Mucosa of rectum (tissue), 2 donors: ENCODE measurements at regions not wholly inside any gene's neighbourhood (a gene's known extent, or its start where the extent isn't known, plus 50 kb on each side); places are given as distances from the start of the nearest gene placed in this dataset.

Experiments used
- H3K27ac ChIP-seq, 2 donors: one replicate each; pipeline ENCODE4 v1.7.0; 2013; ENCODE audit warnings: inconsistent platforms in 2 of 2, low read depth in 2 of 2, low read length in 2 of 2
- H3K27me3 ChIP-seq, 2 donors: one replicate each; pipeline ENCODE4 v1.7.0; 2013; ENCODE audit warnings: low read length in 2 of 2; ENCODE audit not compliant: control insufficient read depth in 2 of 2, insufficient read depth in 2 of 2
- H3K36me3 ChIP-seq, 2 donors: one replicate each; pipeline ENCODE4 v1.7.0; 2013; ENCODE audit warnings: low read length in 2 of 2; ENCODE audit not compliant: control insufficient read depth in 2 of 2, insufficient read depth in 2 of 2
- H3K4me1 ChIP-seq, 2 donors: one replicate each; pipeline ENCODE4 v1.7.0; 2013; ENCODE audit warnings: low read length in 2 of 2, mild to moderate bottlenecking in 1 of 2; ENCODE audit not compliant: control insufficient read depth in 2 of 2, insufficient read depth in 2 of 2
- H3K4me3 ChIP-seq, 2 donors: one replicate each; pipeline ENCODE4 v1.7.0; 2013; ENCODE audit warnings: low read length in 2 of 2
- H3K9ac ChIP-seq, 2 donors: one replicate each; pipeline ENCODE4 v1.7.0; 2013; ENCODE audit warnings: low read length in 2 of 2, low read depth in 1 of 2, mild to moderate bottlenecking in 1 of 2
- H3K9me3 ChIP-seq, 2 donors: one replicate each; pipeline ENCODE4 v1.7.0; 2013; ENCODE audit warnings: low read length in 2 of 2; ENCODE audit not compliant: control insufficient read depth in 2 of 2
- donor health status: healthy.
- donor health status: Normal muscosa, but diverticular disease.

DNA sequence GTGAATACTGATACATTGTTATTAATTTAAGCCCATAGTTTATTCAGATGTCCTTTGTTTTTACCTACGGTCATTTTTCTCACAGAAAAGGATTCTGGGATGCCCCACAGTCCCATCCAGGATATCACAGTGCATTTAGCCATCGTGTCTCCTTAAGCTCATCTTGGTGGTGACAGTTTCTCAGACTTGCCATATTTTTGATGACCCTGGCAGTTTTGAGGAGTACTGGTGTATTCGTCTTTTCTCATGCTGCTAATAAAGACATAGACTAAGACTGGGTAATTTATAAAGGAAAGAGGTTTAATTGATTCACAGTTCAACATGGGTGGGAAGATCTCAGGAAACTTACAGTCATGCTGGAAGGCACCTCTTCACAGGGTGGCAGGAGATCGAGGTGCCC, 295.9 kb upstream of the CDH4 start:
- no peaks in the 10 kb centered on the region for H3K4me1 ChIP-seq
- H3K36me3 ChIP-seq: no peaks in the 10 kb centered on the region
- no peak overlapping the region for H3K4me3 ChIP-seq
- H3K9ac ChIP-seq: no peak overlapping the region
- no peaks in the 10 kb centered on the region for H3K27me3 ChIP-seq
- no peak overlapping the region for H3K27ac ChIP-seq
- H3K9me3 ChIP-seq: peaks cover 0 to 8% of the 10 kb centered on the region in 2 donors

- Histone ChIP-seq H3K9me3 (peaks cover 0 to 5% of the 10 kb centered on the region in 2 donors), H3K4me3 (no peak overlapping the region), H3K4me1 (no peaks in the 10 kb centered on the region), H3K27ac (no peak overlapping the region), H3K9ac (no peak overlapping the region), H3K36me3 (no peaks in the 10 kb centered on the region), H3K27me3 (no peaks in the 10 kb centered on the region)
Observed at GRCh38 chr20:60957621-60958020, 294.4 kb upstream of the CDH4 start.

GRCh38 chr20:60959971-60960370, 292.1 kb upstream of the CDH4 start:
- H3K4me1 ChIP-seq: no peaks in the 10 kb centered on the region
- no peak overlapping the region for H3K9ac ChIP-seq
- H3K27me3 ChIP-seq: no peaks in the 10 kb centered on the region
- H3K4me3 ChIP-seq: no peak overlapping the region
- no peaks in the 10 kb centered on the region for H3K36me3 ChIP-seq
- H3K9me3 ChIP-seq: peaks cover 0 to 5% of the 10 kb centered on the region in 2 donors
- no peak overlapping the region for H3K27ac ChIP-seq

DNA sequence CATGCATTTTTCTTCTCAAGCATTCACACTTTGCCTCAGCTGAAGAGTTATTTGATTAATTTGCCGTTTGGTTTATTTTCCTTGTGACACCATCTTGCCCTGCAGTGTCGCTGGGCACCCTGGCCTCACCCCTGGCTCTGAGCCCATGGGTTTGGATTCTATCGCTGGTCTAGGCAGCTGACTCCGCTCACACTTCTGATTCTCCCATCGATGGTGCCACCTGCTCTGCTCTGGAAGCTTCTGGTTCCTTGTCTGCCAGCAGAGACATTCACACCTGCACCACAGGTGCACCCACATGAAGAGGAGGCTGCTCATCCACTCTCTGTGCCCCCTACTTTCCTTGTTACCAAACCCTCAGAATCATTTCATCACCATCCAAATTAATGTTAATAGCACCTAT, 291.6 kb upstream of the CDH4 start:
- no peak overlapping the region for H3K9ac ChIP-seq
- H3K27me3 ChIP-seq: no peaks in the 10 kb centered on the region
- no peak overlapping the region for H3K27ac ChIP-seq
- H3K36me3 ChIP-seq: no peaks in the 10 kb centered on the region
- no peaks in the 10 kb centered on the region for H3K4me1 ChIP-seq
- peaks cover 0 to 5% of the 10 kb centered on the region in 2 donors for H3K9me3 ChIP-seq
- H3K4me3 ChIP-seq: no peak overlapping the region

DNA sequence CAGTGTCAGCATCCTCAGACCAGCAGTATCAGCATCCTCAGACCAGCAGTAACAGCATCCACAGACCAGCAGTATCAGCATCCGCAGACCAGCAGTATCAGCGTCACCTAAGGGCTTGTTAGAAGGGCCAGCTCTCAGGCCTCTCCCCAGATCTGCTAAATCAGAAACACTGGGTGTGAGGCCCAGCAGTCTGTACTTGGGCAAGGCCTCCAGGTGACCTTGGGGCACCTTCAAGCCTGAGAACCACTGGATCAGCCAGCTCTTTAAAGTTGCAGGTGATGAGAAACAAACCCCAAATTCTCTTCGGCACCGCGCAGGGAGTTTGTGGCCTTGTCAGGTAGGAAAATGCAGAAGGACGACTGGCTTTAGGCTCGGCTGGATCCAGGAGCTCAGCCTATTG, 290.5 kb upstream of the CDH4 start:
- Histone ChIP-seq H3K27me3 (no peaks in the 10 kb centered on the region), H3K4me1 (no peaks in the 10 kb centered on the region), H3K9ac (no peak overlapping the region), H3K27ac (no peak overlapping the region), H3K4me3 (no peak overlapping the region), H3K9me3 (peaks cover 0 to 5% of the 10 kb centered on the region in 2 donors), H3K36me3 (no peaks in the 10 kb centered on the region)

DNA sequence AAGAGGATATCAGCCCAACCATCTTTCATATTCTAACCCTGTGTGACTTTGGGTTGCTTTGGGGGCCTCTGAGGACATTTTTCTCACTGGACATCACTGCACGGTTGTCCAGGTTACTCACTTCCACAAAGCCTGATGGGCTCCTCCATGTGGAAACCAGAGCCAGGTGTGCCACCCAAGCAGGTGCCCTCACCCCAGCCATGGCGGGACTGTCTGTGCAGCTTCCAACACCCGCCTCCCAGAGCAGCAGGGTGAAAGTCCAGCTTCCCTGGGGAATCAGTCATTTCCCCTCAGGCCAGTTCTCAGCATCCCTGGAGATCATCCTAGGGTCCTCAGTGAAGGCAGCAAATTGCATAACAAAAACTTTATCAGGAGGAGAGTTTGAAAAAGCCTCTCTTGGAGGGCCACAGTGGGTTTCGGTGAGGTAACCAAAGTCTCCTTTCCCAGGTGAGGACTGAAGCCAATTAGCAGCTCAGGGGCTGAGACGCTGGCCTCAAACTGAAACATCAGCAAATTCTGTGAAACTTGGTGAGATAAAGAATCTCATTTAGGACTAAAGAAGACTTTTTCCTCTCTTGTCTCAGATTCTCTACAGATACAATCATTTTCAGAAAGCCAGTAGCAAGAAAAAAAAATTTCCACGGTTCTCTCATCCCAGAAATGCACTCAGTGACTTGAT, 289.6 kb upstream of the CDH4 start:
- Histone ChIP-seq H3K27me3 (no peaks in the 10 kb centered on the region), H3K4me3 (no peak overlapping the region), H3K27ac (no peak overlapping the region), H3K9me3 (peaks cover 0 to 7% of the 10 kb centered on the region in 2 donors), H3K36me3 (no peaks in the 10 kb centered on the region), H3K9ac (no peak overlapping the region), H3K4me1 (no peaks in the 10 kb centered on the region)

DNA sequence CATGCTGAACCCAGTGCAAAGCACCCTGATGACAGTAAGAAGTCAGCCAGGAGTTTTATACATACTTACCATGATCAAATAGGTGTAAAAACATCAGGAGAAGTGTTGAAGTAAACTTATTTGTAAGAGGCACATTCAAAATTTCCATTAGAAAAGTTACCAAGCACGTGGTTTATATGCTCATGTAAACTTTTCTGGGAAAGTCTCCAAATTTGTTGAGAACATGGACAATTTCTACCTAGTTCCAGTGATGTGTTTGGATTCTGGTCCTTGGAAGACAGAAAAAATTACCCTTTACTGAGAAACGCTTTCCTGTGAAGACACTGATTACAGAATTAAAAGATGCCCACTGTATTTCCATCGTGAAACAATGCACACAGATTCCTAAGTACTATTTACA, 288.9 kb upstream of the CDH4 start:
- Histone ChIP-seq H3K36me3 (no peaks in the 10 kb centered on the region), H3K27ac (no peak overlapping the region), H3K4me3 (no peak overlapping the region), H3K4me1 (no peaks in the 10 kb centered on the region), H3K9ac (no peak overlapping the region), H3K9me3 (peaks cover 0 to 7% of the 10 kb centered on the region in 2 donors), H3K27me3 (no peaks in the 10 kb centered on the region)

- no peak overlapping the region for H3K4me3 ChIP-seq
- peaks cover 0 to 7% of the 10 kb centered on the region in 2 donors for H3K9me3 ChIP-seq
- H3K4me1 ChIP-seq: no peaks in the 10 kb centered on the region
- H3K36me3 ChIP-seq: no peaks in the 10 kb centered on the region
- H3K27ac ChIP-seq: no peak overlapping the region
- no peak overlapping the region for H3K9ac ChIP-seq
- H3K27me3 ChIP-seq: no peaks in the 10 kb centered on the region
Observed at GRCh38 chr20:60964911-60965310, 287.1 kb upstream of the CDH4 start.

GRCh38 chr20:60966031-60966430, 286.0 kb upstream of the CDH4 start:
- Histone ChIP-seq H3K9ac (no peak overlapping the region), H3K27me3 (no peaks in the 10 kb centered on the region), H3K9me3 (peaks cover 0 to 2% of the 10 kb centered on the region in 2 donors), H3K4me3 (no peak overlapping the region), H3K36me3 (no peaks in the 10 kb centered on the region), H3K27ac (no peak overlapping the region), H3K4me1 (no peaks in the 10 kb centered on the region)

DNA sequence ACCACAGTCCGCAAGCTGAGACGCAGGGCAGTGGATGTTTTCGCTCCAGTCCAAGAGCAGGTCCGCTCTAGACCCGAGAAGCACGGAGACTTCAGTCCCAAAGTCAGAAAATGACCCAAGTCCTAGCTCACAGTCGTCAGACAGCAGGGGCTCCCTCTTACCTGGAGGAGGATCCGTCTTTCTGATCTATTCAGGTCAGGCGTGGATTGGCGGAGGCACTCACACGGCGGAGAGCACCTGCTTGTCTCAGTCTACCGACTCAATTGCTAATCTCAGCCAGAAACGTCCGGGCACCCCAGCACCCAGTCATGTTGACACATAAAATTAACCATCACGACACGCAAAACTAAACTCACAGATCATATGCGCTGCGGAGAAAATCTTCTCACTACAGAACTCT, 285.3 kb upstream of the CDH4 start:
- Histone ChIP-seq H3K36me3 (no peaks in the 10 kb centered on the region), H3K4me3 (no peak overlapping the region), H3K4me1 (no peaks in the 10 kb centered on the region), H3K9me3 (peaks cover 0 to 2% of the 10 kb centered on the region in 2 donors), H3K27ac (no peak overlapping the region), H3K9ac (no peak overlapping the region), H3K27me3 (no peaks in the 10 kb centered on the region)
